Body of pancreas (tissue), 4 donors: ENCODE measurements at regions not wholly inside any gene's neighbourhood (a gene's known extent, or its start where the extent isn't known, plus 50 kb on each side); places are given as distances from the start of the nearest gene placed in this dataset.

ENCODE experiments used
- POLR2A ChIP-seq, 3 donors: fragments of 450-650 bp; IDR thresholded peaks; one replicate each; pipeline ENCODE4 v1.6.1; 2016; ENCODE audit warnings: antibody characterized with exemption in 3 of 3, mild to moderate bottlenecking in 2 of 3
- TF ChIP-seq, protein P1 (sequence below), 7 experiments: fragments of 450-650 bp in 4 of 7; fragments of 200-600 bp in 3 of 7; sonication (generic) in 3 of 7; IDR thresholded peaks; one replicate each; pipeline ENCODE4 v1.5.1; 2016 to 2019; ENCODE audit warnings: antibody characterized with exemption in 7 of 7

- TF ChIP-seq, protein P1, sequence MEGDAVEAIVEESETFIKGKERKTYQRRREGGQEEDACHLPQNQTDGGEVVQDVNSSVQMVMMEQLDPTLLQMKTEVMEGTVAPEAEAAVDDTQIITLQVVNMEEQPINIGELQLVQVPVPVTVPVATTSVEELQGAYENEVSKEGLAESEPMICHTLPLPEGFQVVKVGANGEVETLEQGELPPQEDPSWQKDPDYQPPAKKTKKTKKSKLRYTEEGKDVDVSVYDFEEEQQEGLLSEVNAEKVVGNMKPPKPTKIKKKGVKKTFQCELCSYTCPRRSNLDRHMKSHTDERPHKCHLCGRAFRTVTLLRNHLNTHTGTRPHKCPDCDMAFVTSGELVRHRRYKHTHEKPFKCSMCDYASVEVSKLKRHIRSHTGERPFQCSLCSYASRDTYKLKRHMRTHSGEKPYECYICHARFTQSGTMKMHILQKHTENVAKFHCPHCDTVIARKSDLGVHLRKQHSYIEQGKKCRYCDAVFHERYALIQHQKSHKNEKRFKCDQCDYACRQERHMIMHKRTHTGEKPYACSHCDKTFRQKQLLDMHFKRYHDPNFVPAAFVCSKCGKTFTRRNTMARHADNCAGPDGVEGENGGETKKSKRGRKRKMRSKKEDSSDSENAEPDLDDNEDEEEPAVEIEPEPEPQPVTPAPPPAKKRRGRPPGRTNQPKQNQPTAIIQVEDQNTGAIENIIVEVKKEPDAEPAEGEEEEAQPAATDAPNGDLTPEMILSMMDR (IDR thresholded peaks at IDR 0.05) = no peak
- no peak for TF ChIP-seq POLR2A (IDR thresholded peaks at IDR 0.05)
Measured at GRCh38 chrX:8018934-8019333, 91.7 kb upstream of the PNPLA4 start.
